ENCODE measurements at regions not wholly inside any gene's neighbourhood (a gene's known extent, or its start where the extent isn't known, plus 50 kb on each side); places are given as distances from the start of the nearest gene placed in this dataset.

GRCh38 chr3:103126115-103126514, 691.3 kb downstream of the ZPLD1 start:
- no peak overlapping the region for H3K4me3 ChIP-seq (ENCODE audit: low read depth, low read length)
- DNase-seq (ENCODE audit: low read depth): no peak
- TF ChIP-seq MAX (IDR thresholded peaks at IDR 0.05; ENCODE audit: low read depth, low read length) (peak; percentile 40; the same call in 1 of the 2 replicates), MYC (IDR thresholded peaks at IDR 0.05; ENCODE audit: low read depth, low read length) (no peak)

DNA sequence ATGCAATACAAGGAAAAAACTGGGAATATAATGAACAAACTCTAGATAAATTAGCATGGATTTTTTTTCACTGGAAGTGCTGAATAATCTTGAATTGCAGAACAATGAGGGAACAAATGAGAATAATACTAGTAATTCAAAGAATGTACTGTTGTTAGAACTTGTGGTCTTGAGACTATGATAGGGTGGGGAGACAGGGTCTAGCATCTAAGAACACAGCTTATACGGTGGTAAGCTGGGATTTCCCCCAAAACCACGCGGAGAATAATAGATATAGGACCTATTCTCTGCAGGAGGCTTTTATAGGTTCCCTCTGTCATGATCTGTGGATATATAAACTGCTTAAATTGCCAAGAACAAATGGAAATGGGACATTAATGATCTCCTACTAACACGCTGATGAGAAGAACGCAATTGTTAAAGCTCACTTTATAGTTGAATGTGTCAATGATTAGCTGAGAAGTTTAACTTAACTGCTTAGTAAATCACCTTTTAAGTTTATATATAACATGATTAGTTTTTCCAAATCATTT, 692.3 kb downstream of the ZPLD1 start:
- DNase-seq (ENCODE audit: low read depth): no peak
- no peak overlapping the region for H3K4me3 ChIP-seq (ENCODE audit: low read depth, low read length)
- TF ChIP-seq MAX (IDR thresholded peaks at IDR 0.05; ENCODE audit: low read depth, low read length) (no peak), POLR2A (IDR thresholded peaks at IDR 0.05; ENCODE audit: extremely low read depth, insufficient read length) (no peak), MYC (IDR thresholded peaks at IDR 0.05; ENCODE audit: low read depth, low read length) (no peak)
- TF ChIP-seq, protein P1, sequence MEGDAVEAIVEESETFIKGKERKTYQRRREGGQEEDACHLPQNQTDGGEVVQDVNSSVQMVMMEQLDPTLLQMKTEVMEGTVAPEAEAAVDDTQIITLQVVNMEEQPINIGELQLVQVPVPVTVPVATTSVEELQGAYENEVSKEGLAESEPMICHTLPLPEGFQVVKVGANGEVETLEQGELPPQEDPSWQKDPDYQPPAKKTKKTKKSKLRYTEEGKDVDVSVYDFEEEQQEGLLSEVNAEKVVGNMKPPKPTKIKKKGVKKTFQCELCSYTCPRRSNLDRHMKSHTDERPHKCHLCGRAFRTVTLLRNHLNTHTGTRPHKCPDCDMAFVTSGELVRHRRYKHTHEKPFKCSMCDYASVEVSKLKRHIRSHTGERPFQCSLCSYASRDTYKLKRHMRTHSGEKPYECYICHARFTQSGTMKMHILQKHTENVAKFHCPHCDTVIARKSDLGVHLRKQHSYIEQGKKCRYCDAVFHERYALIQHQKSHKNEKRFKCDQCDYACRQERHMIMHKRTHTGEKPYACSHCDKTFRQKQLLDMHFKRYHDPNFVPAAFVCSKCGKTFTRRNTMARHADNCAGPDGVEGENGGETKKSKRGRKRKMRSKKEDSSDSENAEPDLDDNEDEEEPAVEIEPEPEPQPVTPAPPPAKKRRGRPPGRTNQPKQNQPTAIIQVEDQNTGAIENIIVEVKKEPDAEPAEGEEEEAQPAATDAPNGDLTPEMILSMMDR (IDR thresholded peaks at IDR 0.05; ENCODE audit: low read depth, low read length): no peak

GRCh38 chr3:103127737-103128136, 692.9 kb downstream of the ZPLD1 start:
- H3K4me3 ChIP-seq (ENCODE audit: low read depth, low read length): no peak overlapping the region

DNA sequence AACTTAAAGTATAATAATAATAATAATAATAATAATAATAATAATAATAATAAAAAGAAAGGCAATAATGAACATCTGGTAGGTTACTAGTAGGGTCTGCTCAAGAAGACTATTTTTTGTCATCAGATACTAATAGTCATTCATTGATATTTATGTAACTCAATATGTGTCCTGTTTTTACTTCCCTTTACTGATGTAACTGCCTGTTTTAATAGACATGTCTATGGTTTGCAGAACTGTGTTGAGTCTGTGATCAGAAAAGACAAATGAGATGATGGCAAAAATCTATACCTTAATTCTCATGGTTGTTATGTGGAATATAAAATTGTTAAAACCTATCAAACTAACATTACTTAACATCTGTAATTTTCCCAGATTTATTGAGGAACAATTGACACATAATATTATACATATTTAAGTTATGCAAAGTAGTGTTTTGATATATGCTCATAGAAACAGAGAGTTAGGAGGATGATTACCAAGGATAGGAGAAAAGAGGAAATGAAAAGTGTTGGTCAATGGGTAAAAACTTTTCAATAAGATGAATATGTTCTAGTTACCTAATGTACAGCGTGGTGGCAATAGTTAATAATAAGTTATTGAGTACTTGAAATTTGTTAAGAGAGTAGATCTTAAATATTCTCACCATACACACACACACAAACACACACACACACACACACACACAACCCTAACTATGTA, 699.4 kb downstream of the ZPLD1 start:
- TF ChIP-seq MYC (IDR thresholded peaks at IDR 0.05; ENCODE audit: low read depth, low read length): no peak
- TF ChIP-seq, protein P1 (IDR thresholded peaks at IDR 0.05; ENCODE audit: low read depth, low read length): no peak
- TF ChIP-seq MAX (IDR thresholded peaks at IDR 0.05; ENCODE audit: low read depth, low read length): no peak
- TF ChIP-seq POLR2A (IDR thresholded peaks at IDR 0.05; ENCODE audit: extremely low read depth, insufficient read length): no peak

More at GRCh38 chr3:103127737-103128136, 692.9 kb downstream of the ZPLD1 start:
- TF ChIP-seq POLR2A (IDR thresholded peaks at IDR 0.05; ENCODE audit: extremely low read depth, insufficient read length): no peak
- no peak for TF ChIP-seq MAX (IDR thresholded peaks at IDR 0.05; ENCODE audit: low read depth, low read length)
- TF ChIP-seq MYC (IDR thresholded peaks at IDR 0.05; ENCODE audit: low read depth, low read length): no peak
- DNase-seq (ENCODE audit: low read depth): no peak

DNA sequence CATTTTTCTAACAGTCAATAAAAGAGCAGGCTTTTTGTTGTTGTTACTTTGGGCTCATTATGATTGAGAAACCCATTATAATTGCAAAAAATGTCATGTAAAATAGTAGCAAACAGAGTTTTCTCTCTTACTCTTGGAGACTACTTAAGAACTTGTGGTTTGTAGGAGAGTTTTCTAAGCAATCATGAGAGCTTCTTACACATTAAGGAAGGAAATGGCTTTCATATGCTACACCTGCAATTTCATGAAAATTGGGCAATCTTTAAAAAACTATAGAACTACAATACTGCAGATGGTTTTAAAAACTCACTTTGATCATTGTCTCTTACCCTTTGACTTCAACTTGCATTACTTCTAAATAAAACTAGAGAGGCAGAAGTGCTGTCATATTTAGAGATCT, 701.8 kb downstream of the ZPLD1 start:
- TF ChIP-seq POLR2A (IDR thresholded peaks at IDR 0.05; ENCODE audit: extremely low read depth, insufficient read length): no peak
- TF ChIP-seq, protein P1 (IDR thresholded peaks at IDR 0.05; ENCODE audit: low read depth, low read length): no peak
- no peak for TF ChIP-seq MAX (IDR thresholded peaks at IDR 0.05; ENCODE audit: low read depth, low read length)
- no peak for TF ChIP-seq MYC (IDR thresholded peaks at IDR 0.05; ENCODE audit: low read depth, low read length)
- DNase-seq (ENCODE audit: low read depth): no peak
- no peak overlapping the region for H3K4me3 ChIP-seq (ENCODE audit: low read depth, low read length)

More for the DNA sequence above, 699.4 kb downstream of the ZPLD1 start:
- H3K4me3 ChIP-seq (ENCODE audit: low read depth, low read length): no peak overlapping the region
- DNase-seq (ENCODE audit: low read depth): no peak

GRCh38 chr3:103137830-103138229, 703.0 kb downstream of the ZPLD1 start:
- no peak overlapping the region for H3K4me3 ChIP-seq (ENCODE audit: low read depth, low read length)
- TF ChIP-seq MYC (IDR thresholded peaks at IDR 0.05; ENCODE audit: low read depth, low read length) (no peak), POLR2A (IDR thresholded peaks at IDR 0.05; ENCODE audit: extremely low read depth, insufficient read length) (no peak)
- TF ChIP-seq, protein P1 (IDR thresholded peaks at IDR 0.05; ENCODE audit: low read depth, low read length): no peak
- DNase-seq (ENCODE audit: low read depth): no peak

All from NB4 (cell line).